ENCODE measurements at regions not wholly inside any gene's neighbourhood (a gene's known extent, or its start where the extent isn't known, plus 50 kb on each side); places are given as distances from the start of the nearest gene placed in this dataset.

- no peak for TF ChIP-seq CTCF (conservative IDR thresholded peaks at IDR 0.05; ENCODE audit: low read length)
- TF ChIP-seq EZH2phosphoT487 (IDR thresholded peaks at IDR 0.05; ENCODE audit: borderline replicate concordance): no peak
Measured at GRCh38 chr4:173651651-173652282, 121.7 kb upstream of the HAND2 start.

Measured in Loucy (cell line).